Karpas-422 (cell line): ENCODE measurements at regions not wholly inside any gene's neighbourhood (a gene's known extent, or its start where the extent isn't known, plus 50 kb on each side); places are given as distances from the start of the nearest gene placed in this dataset.
"Not testable (repeated sequence)": the region's sequence is repeated elsewhere in the genome, so short reads cannot be mapped to it uniquely, and the experiment has no call there.

Source experiments
- DNase-seq: peaks from one replicate; pipeline ENCODE4 v3.0.0-alpha.2; 2015
- H2AFZ ChIP-seq: fragments of 200-600 bp; sonication (generic); 2 replicates; pipeline ENCODE4 v1.6.1; 2014; ENCODE audit warnings: antibody characterized with exemption, low read length, mixed read lengths
- H3K27ac ChIP-seq: fragments of 200-600 bp; sonication (generic); 2 replicates; pipeline ENCODE4 v1.5.1; 2014; ENCODE audit warnings: mild to moderate bottlenecking, low read length, moderate library complexity
- H3K27me3 ChIP-seq: fragments of 200-600 bp; sonication (generic); 2 replicates; pipeline ENCODE4 v1.6.1; 2014; ENCODE audit warnings: low read length, mixed read lengths
- H3K36me3 ChIP-seq: fragments of 200-600 bp; sonication (generic); 2 replicates; pipeline ENCODE4 v1.6.1; 2014; ENCODE audit warnings: low read length, mixed read lengths; ENCODE audit not compliant: insufficient read depth
- H3K4me1 ChIP-seq: fragments of 200-600 bp; sonication (generic); 2 replicates; pipeline ENCODE4 v1.6.1; 2014; ENCODE audit warnings: mild to moderate bottlenecking, low read length, mixed read lengths
- H3K4me2 ChIP-seq: fragments of 200-600 bp; sonication (generic); 2 replicates; pipeline ENCODE4 v1.6.1; 2014; ENCODE audit warnings: low read length, low read depth, mild to moderate bottlenecking; ENCODE audit not compliant: poor library complexity, severe bottlenecking
- H3K4me3 ChIP-seq: fragments of 200-600 bp; sonication (generic); 2 replicates; pipeline ENCODE4 v1.5.1; 2014; ENCODE audit warnings: mild to moderate bottlenecking, antibody characterized with exemption, low read length, mixed read lengths
- H3K79me2 ChIP-seq: fragments of 200-600 bp; sonication (generic); 2 replicates; pipeline ENCODE4 v1.6.1; 2014; ENCODE audit warnings: mild to moderate bottlenecking, low read length, mixed read lengths
- H3K9ac ChIP-seq: fragments of 200-600 bp; sonication (generic); 2 replicates; pipeline ENCODE4 v1.6.0; 2014; ENCODE audit warnings: low read length
- H3K9me2 ChIP-seq: fragments of 200-600 bp; sonication (generic), shearing (Covaris generic); replicated peaks from 2 replicates; pipeline ENCODE4 v1.6.0; 2014; ENCODE audit warnings: mild to moderate bottlenecking, low read length, moderate library complexity; ENCODE audit not compliant: insufficient read depth
- H3K9me3 ChIP-seq: fragments of 300-700, 200-600 bp; sonication (generic); 2 replicates; pipeline ENCODE4 v1.6.1; 2014; ENCODE audit warnings: low read length, mixed read lengths
- H4K20me1 ChIP-seq: fragments of 200-600 bp; sonication (generic); 2 replicates; pipeline ENCODE4 v1.6.1; 2014; ENCODE audit warnings: mild to moderate bottlenecking, antibody characterized with exemption, low read length, low read depth; ENCODE audit not compliant: insufficient read depth

GRCh38 chr2:65937379-65938160 lies 497.4 kb upstream of the MEIS1 start:
- H3K4me2 ChIP-seq, result no peak overlapping the region
- no peaks in the 10 kb centered on the region for H4K20me1 ChIP-seq
- H2AFZ ChIP-seq, result no peak overlapping the region
- no peaks in the 10 kb centered on the region for H3K36me3 ChIP-seq
- H3K9me3 ChIP-seq, result no peaks in the 10 kb centered on the region
- H3K27me3 ChIP-seq, result no peaks in the 10 kb centered on the region
- H3K9ac ChIP-seq, result no peak overlapping the region
- no peaks in the 10 kb centered on the region for H3K79me2 ChIP-seq
- DNase-seq, result no peak
- H3K9me2 ChIP-seq, result no peaks in the 10 kb centered on the region
- no peak overlapping the region for H3K27ac ChIP-seq
- no peaks in the 10 kb centered on the region for H3K4me1 ChIP-seq
- no peak overlapping the region for H3K4me3 ChIP-seq

GRCh38 chr2:65934992-65935629 lies 499.8 kb upstream of the MEIS1 start:
- no peak for DNase-seq
- Histone ChIP-seq H3K4me3 (no peak overlapping the region), H3K4me2 (no peak overlapping the region), H3K27ac (no peak overlapping the region), H3K9ac (no peak overlapping the region), H4K20me1 (no peaks in the 10 kb centered on the region), H3K4me1 (no peaks in the 10 kb centered on the region), H2AFZ (no peak overlapping the region), H3K79me2 (no peaks in the 10 kb centered on the region), H3K9me2 (no peaks in the 10 kb centered on the region), H3K27me3 (no peaks in the 10 kb centered on the region), H3K36me3 (no peaks in the 10 kb centered on the region), H3K9me3 (no peaks in the 10 kb centered on the region)

DNA sequence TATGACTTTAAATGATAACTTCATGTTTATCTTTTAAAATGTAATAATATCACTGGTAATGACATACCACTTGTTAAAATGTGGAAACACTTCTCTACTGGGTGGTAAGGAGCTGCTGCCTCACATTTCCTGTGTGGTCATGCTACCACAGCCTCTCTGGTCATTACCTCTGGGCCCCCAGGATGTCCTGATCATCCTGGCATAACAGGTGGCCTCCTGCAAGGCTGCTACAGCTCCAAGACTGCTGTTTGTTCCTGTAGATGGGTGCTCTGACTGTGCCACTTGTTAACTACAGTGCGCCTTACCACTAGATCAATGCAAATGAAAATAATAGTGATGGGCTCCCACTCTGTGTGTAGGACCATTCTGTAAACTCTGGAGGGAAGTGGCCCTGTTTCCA lies 500.2 kb upstream of the SPRED2 start:
- H3K4me3 ChIP-seq, result no peak overlapping the region
- H3K4me1 ChIP-seq, result no peaks in the 10 kb centered on the region
- no peaks in the 10 kb centered on the region for H4K20me1 ChIP-seq
- H3K9me2 ChIP-seq, result no peaks in the 10 kb centered on the region
- H3K9ac ChIP-seq, result no peak overlapping the region
- no peak overlapping the region for H2AFZ ChIP-seq
- no peaks in the 10 kb centered on the region for H3K79me2 ChIP-seq
- no peaks in the 10 kb centered on the region for H3K36me3 ChIP-seq
- no peak overlapping the region for H3K4me2 ChIP-seq
- H3K27me3 ChIP-seq, result no peaks in the 10 kb centered on the region
- H3K9me3 ChIP-seq, result no peaks in the 10 kb centered on the region
- no peak for DNase-seq
- no peak overlapping the region for H3K27ac ChIP-seq

GRCh38 chr2:65931056-65931455 lies 498.7 kb upstream of the SPRED2 start:
- Histone ChIP-seq H3K36me3 (no peaks in the 10 kb centered on the region), H3K27ac (no peak overlapping the region), H2AFZ (no peak overlapping the region), H3K79me2 (no peaks in the 10 kb centered on the region), H3K9me2 (no peaks in the 10 kb centered on the region), H3K4me3 (no peak overlapping the region), H3K9me3 (no peaks in the 10 kb centered on the region), H3K27me3 (no peaks in the 10 kb centered on the region), H3K4me1 (no peaks in the 10 kb centered on the region), H4K20me1 (no peaks in the 10 kb centered on the region), H3K9ac (no peak overlapping the region), H3K4me2 (no peak overlapping the region)
- DNase-seq, result no peak

- Histone ChIP-seq H2AFZ (no peak overlapping the region), H3K4me2 (no peak overlapping the region), H3K27me3 (no peaks in the 10 kb centered on the region), H4K20me1 (no peaks in the 10 kb centered on the region), H3K79me2 (no peaks in the 10 kb centered on the region), H3K4me1 (no peaks in the 10 kb centered on the region), H3K36me3 (no peaks in the 10 kb centered on the region), H3K9me3 (no peaks in the 10 kb centered on the region), H3K9me2 (no peaks in the 10 kb centered on the region), H3K9ac (no peak overlapping the region), H3K4me3 (no peak overlapping the region), H3K27ac (no peak overlapping the region)
- no peak for DNase-seq
Measured at GRCh38 chr2:65930259-65930658, 497.9 kb upstream of the SPRED2 start.

DNA sequence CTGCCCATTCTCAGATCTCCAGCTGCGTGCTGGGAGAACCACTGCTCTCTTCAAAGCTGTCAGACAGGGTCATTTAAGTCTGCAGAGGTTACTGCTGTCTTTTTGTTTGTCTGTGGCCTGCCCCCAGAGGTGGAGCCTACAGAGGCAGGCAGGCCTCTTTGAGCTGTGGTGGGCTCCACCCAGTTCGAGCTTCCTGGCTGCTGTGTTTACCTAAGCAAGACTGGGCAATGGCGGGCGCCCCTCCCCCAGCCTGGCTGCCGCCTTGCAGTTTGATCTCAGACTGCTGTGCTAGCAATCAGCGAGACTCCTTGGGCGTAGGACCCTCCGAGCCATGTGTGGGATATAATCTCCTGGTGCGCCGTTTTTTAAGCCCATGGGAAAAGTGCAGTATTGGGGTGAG lies 497.3 kb upstream of the SPRED2 start:
- not testable (repeated sequence) for H3K9me3 ChIP-seq, H3K79me2 ChIP-seq, DNase-seq, H3K9me2 ChIP-seq, H3K9ac ChIP-seq, H3K36me3 ChIP-seq, H3K27me3 ChIP-seq, H3K4me2 ChIP-seq, H3K4me1 ChIP-seq, H4K20me1 ChIP-seq, H3K4me3 ChIP-seq, H2AFZ ChIP-seq, H3K27ac ChIP-seq

GRCh38 chr2:65922794-65923193 lies 490.4 kb upstream of the SPRED2 start:
- Histone ChIP-seq H3K9ac (no peak overlapping the region), H3K4me1 (no peaks in the 10 kb centered on the region), H3K27me3 (no peaks in the 10 kb centered on the region), H3K9me3 (no peaks in the 10 kb centered on the region), H3K79me2 (no peaks in the 10 kb centered on the region), H3K36me3 (no peaks in the 10 kb centered on the region), H3K4me3 (no peak overlapping the region), H2AFZ (no peak overlapping the region), H3K4me2 (no peak overlapping the region), H3K9me2 (no peaks in the 10 kb centered on the region), H4K20me1 (no peaks in the 10 kb centered on the region), H3K27ac (no peak overlapping the region)
- peak; percentile 60 for DNase-seq

- Histone ChIP-seq H3K9me2 (no peaks in the 10 kb centered on the region), H3K4me2 (no peak overlapping the region), H3K9me3 (no peaks in the 10 kb centered on the region), H3K79me2 (no peaks in the 10 kb centered on the region), H4K20me1 (no peaks in the 10 kb centered on the region), H3K9ac (no peak overlapping the region), H2AFZ (no peak overlapping the region), H3K27ac (no peak overlapping the region), H3K4me3 (no peak overlapping the region), H3K27me3 (no peaks in the 10 kb centered on the region), H3K36me3 (no peaks in the 10 kb centered on the region), H3K4me1 (no peaks in the 10 kb centered on the region)
- DNase-seq, result no peak
Measured at GRCh38 chr2:65922030-65922429, 489.6 kb upstream of the SPRED2 start.
